HG03575 (cell line): ENCODE measurements at regions not wholly inside any gene's neighbourhood (a gene's known extent, or its start where the extent isn't known, plus 50 kb on each side); places are given as distances from the start of the nearest gene placed in this dataset.
"Not testable (repeated sequence)": the region's sequence is repeated elsewhere in the genome, so short reads cannot be mapped to it uniquely, and the experiment has no call there.

Experiments used
- ATAC-seq: cut with Tn5 transposase; IDR thresholded peaks from one replicate; pipeline ENCODE4 v1.9.1; 2021; ENCODE audit not compliant: unreplicated experiment, insufficient number of reproducible peaks, low FRiP score; ENCODE audit errors: extremely low read depth

DNA sequence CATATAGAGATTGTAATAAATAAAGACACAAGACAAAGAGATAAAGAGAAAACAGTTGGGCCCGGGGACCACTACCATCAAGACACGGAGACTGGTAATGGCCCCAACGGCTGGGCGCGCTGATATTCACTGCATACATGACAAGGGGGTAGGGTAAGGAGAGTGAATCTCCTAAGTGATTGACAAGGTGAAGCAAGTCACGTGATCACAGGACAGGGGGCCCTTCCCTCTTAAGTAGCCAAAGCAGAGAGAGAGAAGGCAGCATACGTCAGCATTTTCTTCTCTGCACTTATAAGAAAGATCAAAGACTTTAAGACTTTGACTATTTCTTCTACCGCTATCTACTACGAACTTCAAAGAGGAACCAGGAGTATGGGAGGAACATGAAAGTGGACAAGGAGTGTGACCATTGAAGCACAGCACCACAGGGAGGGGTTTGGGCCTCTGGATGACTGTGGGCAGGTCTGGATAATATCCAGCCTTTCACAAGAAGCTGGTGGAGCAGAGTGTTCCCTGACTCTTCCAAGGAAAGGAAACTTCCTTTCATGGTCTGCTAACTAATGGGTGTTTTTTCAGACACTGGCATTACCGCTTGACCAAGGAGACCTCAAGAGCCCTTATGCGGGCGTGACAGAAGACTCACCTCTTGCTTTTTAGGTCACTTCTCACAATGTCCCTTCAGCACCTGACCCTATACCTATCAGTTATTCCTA is 75.6 kb downstream of the MRPL39 start:
- ATAC-seq = not testable (repeated sequence)

DNA sequence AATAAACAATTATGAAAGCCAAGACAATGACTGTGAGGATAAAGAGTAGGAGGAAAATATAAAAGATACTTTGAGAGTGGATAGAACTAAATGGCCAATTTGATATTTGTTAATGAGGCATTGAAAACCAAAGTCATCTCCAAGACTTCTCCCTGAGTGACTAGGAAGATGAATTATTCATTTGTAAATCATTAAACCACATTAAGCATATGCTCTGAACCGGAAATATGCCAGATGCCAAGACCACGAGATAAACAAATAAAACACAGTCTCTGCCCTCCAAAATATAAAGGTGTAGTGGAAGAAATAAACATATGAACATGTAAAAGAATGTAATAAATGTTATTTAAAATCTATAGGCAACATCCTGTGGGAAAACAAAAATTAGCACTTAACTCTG is 78.8 kb downstream of the MRPL39 start:
- no peak for ATAC-seq

DNA sequence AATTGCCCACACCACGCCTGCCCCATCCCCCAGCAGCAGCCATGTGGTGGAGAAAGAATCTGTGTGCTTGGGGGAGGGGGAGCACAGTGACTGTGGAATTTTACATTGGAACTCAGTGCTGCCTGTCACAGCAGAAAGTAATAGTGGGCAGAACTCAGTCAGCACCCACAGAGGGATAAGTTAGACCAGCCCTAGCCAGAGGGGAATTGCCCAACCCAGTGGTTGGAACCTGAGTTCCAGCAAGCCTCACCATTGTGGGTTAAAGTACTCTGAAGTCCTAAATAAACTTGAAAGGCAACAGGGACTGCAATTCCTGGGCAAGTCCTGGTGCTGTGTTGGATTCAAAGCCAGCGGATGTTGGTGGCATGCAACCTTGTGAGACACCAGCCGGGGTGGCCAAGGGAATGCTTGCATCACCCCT is 88.8 kb downstream of the MRPL39 start:
- ATAC-seq = no peak

DNA sequence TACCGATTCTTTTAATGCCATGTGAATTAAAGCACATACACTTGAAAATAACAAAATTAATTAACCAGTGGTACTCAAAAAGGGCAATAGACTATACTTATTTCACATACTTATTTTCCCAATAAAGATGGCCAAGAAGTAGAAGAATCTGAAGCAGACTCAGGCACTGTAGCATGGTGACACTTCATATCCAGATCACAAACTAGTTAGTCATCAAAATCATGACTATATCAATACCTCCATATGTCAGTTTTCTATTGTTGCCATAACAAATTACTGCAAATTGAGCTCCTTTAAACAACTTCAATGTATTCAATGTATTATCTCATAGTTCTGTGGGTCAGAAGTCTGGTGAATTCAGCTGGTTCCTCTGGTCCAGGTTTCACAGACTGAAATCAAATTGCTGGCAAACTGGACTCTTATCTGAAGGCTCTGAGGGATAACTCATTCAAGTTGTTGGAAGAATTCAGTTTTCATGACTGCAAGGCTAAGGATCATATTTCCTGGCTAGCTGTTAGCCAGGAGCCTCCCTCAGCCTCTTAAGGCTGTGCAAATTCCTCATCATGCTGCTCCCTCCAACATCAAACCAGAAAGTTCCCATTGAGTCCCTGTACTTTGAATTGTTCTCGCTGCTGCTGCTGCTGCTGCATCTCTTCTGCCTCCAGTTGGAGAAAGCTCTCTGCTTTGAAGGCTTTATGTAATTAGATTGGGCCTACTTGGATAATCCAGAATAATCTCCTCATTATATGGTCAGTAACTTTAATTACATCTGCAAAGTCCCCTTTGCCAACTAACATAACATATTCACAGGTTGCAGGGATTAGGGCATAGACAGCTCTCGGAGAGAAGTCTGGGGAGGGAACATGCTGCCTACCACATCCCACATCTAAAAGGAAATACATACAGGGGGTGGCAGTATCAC is 91.5 kb downstream of the MRPL39 start:
- ATAC-seq = no peak

DNA sequence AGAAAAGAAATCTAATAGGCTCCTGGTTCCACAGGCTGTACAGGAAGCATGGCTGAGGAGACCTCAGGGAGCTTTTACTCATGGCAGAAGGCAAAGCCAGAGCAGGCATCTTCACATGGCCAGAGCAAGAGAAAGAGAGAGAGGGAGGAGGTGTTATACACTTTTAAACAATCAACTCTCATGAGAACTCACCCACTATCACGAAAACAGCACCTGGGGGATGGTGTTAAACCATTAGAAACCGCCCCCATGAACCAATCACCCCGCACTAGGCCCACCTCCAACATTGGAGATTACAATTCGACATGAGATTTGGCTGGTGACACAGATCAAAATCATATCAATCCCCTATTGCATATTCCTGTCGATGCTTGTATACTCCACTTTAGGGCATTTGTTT is 93.5 kb downstream of the MRPL39 start:
- ATAC-seq = no peak

DNA sequence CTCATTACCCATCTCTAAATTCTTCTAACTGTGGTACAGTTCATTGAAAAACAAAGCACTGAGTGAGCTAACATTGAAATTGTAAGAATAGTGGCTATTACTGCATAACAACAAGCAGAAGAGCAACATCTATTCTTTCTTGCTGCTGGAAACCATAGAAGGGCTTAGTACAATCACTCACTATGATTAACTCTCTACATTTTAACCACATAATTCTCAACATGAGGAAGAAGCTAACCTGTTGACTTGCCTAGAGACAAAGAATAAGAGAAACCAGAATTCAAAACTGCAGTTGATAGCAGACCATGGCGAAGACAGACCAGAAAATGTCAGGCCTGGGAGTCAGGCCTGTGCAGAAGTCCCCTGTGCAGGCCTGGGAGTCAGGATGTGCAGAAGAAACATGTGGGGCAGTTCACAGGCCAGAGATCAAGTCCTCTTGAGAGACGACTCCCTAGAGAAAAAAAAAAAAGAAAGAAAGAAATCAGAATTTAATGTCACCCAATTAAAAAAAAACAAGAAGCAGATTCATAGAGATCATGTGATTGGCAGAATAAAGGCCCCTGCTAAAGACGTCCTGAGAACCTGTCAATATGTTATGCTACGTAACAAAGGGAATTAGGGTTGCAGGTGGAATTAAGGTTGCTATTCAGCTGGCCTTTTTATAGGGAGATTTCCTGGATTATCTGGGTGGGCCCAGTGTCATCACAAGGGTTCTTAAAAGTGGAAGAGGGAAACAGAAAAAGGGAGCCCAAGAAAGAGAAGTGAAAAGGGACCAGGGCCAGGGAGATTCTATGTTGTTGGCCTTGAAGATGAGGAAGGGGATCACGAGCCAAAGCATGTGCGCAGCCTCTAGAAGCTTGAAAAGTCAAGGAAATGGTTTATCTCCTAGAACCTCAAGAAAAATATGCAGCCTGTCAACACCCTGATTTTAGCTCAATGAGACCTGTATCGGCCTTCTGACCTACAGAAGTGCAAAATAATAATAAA is 94.9 kb downstream of the MRPL39 start:
- no peak for ATAC-seq

DNA sequence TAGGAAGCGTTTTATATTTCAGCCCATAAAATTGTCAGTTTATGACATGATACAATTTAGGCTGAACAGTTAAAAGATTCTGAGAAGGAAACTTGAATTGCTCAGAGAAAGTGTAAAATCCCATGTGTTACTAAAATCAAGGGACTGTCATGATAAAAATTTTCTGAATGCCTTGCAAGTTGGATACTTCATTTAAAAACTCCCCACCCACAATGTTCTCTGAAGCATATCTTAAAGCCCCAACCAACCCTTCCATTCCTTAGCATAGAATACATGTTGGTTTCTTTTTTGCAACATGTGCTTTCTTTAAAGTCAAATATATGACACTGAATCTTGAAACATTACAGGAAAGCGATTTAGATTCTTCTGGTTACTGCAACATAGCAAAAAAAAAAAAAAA is 97.4 kb downstream of the MRPL39 start:
- ATAC-seq = peak; percentile 56

DNA sequence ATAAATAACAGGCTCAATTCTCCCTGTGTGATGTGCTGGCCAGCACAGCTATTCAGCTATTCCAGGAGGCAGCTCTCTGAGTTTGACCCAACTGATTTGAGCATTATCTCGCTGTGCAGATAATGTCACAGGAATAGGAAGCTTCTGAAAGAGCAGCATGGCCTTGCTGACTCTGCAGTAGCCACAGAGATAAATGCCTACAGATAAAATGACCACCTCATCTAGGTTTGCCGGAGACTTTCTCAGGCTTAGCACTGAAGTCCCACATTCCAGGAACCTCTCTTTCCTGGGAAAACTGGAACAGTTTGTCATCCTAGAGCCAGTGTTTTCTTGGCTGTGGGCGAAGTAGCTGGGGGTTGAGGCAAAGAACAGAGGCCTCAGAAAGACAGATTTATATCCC is 98.9 kb downstream of the MRPL39 start:
- no peak for ATAC-seq

DNA sequence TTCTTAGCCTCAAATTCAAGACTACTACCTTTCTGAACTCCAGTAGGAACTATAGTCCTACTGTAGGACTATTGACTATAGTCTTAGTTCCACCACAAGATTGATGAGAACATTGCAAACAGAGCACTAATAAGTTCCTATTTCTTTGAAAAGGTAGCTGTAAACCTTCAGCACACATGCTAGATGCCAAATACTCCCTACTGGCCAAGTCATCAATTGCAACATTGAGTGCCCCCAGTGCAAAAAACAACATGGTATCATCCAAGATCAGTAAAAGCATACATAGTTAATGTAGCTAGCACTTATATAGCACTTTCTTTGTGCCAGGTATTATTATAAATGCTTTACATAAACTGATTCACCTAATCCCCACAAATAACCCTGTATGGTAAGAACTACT is 99.8 kb downstream of the MRPL39 start:
- no peak for ATAC-seq

DNA sequence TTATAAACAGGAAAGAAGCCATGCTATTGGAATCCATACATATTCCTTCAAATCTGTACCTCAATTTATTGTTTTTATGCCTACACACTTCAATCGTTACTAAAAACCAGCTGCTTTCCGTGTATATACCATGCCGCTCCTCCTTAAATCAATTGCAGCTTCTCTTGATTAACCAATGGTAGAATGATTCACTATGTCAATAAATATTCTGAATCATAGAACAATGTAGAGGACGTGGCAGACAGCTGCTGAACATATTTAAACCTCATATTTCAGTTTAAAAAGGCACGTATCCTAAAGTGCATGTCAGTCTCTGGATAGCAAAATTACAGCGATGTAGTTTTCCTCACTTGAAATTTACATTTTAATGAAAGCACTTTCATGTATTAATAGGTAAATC is 100.4 kb downstream of the MRPL39 start:
- ATAC-seq = no peak

DNA sequence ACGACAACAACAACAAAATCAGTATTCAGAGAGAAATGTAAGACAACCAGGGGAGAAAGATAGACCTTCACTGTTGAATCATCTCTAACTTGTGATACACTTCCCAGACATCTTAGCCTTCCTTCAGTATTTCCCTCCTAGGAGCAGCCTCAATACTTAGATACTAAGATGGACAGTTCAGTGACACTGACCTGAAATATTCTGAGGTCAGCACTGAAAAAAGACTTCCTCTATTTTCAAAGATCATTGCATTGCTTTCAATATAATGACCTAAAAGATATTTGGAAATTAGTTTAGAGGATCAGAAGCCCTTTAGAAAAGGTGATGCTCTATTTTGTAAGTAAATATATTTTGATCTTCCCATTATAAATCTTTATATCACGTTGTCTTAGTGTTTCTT is 101.0 kb downstream of the MRPL39 start:
- no peak for ATAC-seq

DNA sequence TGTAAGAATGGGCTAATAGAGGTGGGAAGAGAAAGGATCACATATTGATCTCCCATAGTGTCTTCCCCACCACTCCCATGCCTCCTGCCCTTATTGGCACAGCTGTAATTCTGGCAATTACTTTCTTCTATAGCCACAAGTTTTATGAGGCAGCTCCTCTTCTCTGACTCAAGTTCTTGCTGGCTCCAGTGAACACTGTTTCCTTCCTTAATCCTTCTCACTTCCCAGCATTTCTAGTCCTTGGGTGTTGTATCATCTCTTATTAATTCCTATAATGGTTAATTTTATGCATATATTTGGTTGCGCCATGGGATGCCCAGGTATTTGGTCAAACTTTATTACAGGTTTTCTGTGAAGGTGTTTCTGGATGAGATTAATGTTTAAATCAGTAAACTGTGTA is 103.3 kb downstream of the MRPL39 start:
- ATAC-seq = no peak

DNA sequence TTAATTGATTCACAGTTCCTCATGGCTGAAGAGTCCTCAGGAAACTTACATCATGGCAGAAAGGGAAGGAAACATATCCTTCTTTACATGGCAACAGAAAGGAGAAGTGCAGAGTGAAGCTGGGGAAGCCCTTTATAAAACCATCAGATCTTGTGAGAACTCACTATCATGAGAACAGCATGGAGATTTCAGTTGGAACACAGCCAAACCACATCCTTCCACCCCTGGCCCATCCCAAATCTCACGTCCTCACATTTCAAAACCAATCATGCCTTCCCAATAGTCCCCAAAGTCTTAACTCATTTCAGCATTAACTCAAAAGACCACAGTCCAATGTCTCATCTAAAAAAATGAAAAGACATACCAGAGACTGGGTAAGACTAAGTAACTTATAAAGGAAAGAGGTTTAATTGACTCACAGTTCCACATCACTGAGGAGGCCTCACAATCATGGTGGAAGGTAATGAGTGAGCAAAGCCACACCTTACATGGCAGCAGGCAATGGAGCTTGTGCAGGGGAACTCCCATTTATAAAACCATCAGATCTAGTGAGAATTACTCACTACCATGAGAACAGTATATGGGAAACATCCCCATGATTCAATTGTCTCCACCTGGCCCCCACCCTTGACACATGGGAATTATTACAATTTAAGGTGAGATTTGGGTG is 105.2 kb downstream of the MRPL39 start:
- ATAC-seq = no peak

DNA sequence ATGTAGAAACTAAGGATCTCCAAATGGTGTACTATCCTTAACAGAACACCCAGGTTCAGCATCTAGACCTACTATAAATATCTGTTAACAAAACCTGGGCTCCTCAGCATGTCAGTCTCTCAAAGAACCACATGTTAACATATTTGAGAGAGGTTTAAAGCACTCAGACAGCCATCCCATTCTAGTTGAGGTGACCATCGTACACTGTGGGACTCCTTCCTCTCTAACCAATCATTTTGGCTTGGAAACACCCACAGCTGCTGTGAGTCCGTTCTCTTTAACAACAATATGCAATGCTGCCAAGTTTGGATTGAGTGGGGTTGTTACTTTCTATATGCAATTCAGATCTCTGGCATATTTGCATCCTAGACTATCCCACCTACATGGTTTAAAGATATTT is 105.8 kb downstream of the MRPL39 start:
- ATAC-seq = no peak

DNA sequence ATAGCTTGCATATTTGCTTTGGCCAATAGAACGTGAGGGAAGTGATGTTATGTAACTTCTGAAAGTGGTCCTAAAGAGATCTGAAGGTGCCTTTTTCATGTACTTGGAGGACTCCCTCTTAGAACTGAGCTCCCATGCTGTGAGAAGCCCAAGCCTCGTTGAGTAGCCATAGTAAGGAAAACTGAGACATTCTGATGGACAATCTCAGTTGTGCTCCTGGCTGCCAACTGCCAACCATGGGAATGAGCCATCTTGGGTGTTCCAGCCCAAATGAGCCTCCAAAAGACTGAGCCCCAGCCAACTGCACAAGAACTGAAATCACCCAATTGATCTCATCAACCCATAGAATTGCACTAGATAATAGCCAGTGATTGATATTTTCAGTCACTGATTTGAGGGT is 106.7 kb downstream of the MRPL39 start:
- ATAC-seq = no peak

DNA sequence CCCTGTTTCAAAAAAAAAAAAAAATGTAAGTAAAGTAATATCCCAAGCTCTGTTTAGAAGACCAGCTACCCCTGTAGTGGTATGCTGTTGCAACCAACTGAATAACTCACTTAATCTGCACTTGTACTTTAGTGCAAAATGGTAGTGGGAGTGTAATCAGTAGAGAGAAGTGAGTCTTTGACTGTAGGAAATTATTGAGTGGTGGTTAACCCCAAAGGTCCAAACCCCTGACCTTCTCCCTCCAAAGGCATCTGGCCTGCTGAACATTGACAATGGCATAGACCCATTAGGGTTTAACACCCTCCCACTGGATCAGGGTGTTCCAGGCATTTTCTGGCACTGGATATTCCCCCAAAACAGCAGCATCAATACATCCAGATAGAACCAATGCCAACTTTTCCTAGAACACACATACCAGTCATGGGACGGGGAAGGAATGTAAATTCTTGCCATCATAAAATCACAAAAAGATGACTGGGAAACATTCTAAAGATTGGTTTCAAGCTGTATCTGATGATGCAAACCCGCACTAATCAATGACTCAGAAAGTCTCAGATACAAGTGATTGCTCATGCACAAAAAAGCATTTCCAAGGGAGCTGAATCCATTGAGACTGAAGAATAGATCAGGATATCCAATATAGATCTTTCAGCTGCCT is 110.3 kb downstream of the MRPL39 start:
- no peak for ATAC-seq

DNA sequence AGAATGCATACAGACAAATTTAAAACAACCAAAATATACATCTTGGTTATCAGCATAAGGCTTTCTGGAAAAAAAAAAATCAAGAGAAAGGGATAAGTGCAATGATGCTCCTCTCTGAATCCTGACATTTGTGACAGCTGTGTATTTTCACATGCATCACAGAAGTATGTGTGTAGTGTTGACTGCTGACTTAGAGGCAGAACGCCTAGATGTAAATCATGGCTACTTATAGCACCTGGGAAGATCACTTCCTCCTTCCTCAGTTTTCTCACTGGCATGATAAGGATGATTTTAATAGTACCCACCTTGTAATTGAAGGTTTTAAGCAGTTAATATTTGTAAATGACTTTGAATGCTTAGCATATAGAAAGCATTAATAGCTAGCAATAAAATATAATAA is 112.5 kb downstream of the MRPL39 start:
- ATAC-seq = no peak

DNA sequence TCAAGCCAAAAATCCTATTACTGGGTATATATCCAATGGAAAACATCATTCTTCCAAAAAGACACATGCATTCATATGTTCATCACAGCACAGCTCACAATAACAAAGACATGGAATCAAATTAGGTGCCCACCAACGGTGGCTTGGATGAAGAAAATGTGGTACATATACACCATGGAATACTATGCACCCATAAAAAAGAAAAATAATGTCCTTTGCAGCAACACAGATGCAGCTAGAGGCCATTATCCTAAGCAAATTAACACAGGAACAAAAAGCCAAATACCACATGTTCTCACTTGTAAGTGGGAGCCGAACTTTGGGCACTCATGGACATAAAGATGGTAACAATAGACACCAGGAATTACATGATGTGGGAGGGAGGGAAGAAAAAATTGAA is 113.6 kb downstream of the MRPL39 start:
- ATAC-seq = no peak
